Tibial nerve (tissue), 4 donors: ENCODE measurements at regions not wholly inside any gene's neighbourhood (a gene's known extent, or its start where the extent isn't known, plus 50 kb on each side); places are given as distances from the start of the nearest gene placed in this dataset.

Source experiments
- DNase-seq, 2 donors: peaks; one replicate each; pipeline ENCODE4 v3.0.0-alpha.2; 2019; ENCODE audit warnings: low spot score in 2 of 2
- H3K27ac ChIP-seq, 4 donors: fragments of 200-600 bp; sonication (generic) in 3 of 4; one replicate each; pipeline ENCODE4 v1.5.1; 2017 to 2019; ENCODE audit warnings: mild to moderate bottlenecking in 1 of 4
- H3K27me3 ChIP-seq, 2 donors: fragments of 200-600 bp; sonication (generic) in 1 of 2; one replicate each; pipeline versions ENCODE4 v1.5.1 to v1.6.0; 2017 to 2019
- H3K36me3 ChIP-seq, 3 donors: fragments of 200-600 bp; sonication (generic); one replicate each; pipeline ENCODE4 v1.5.1; 2018 to 2019
- H3K4me1 ChIP-seq, 4 donors: fragments of 200-600 bp; sonication (generic) in 3 of 4; one replicate each; pipeline ENCODE4 v1.5.1; 2017 to 2019
- H3K4me3 ChIP-seq, 4 donors: fragments of 200-600 bp; sonication (generic) in 3 of 4; one replicate each; pipeline ENCODE4 v1.5.1; 2017 to 2019; ENCODE audit warnings: mild to moderate bottlenecking in 1 of 4, moderate library complexity in 1 of 4
- H3K9me3 ChIP-seq, 4 donors: fragments of 200-600 bp; sonication (generic) in 3 of 4; one replicate each; pipeline ENCODE4 v1.5.1; 2017 to 2019
- EP300 ChIP-seq, 2 donors: sonication (generic); formaldehyde crosslinking; IDR thresholded peaks; one replicate each; pipeline ENCODE4 v1.6.1; 2017; ENCODE audit warnings: antibody characterized with exemption in 2 of 2, mild to moderate bottlenecking in 1 of 2
- POLR2A ChIP-seq, 2 donors: fragments of 450-650 bp; IDR thresholded peaks; one replicate each; pipeline ENCODE4 v1.6.1; 2017; ENCODE audit warnings: antibody characterized with exemption in 2 of 2, mild to moderate bottlenecking in 2 of 2, moderate library complexity in 2 of 2
- WGBS, 2 donors: methylation state at CpG; one replicate each; pipeline ENCODE4 v1.1.5; 2018; 5-methylcytosine and 5-hydroxymethylcytosine counted together
- TF ChIP-seq, protein P1 (sequence below), 5 experiments: fragments of 200-600 bp in 3 of 5; fragments of 450-650 bp in 2 of 5; sonication (generic) in 3 of 5; IDR thresholded peaks; one replicate each; pipeline ENCODE4 v1.5.1; 2016 to 2019; ENCODE audit warnings: antibody characterized with exemption in 5 of 5, mild to moderate bottlenecking in 3 of 5, moderate library complexity in 2 of 5

DNA sequence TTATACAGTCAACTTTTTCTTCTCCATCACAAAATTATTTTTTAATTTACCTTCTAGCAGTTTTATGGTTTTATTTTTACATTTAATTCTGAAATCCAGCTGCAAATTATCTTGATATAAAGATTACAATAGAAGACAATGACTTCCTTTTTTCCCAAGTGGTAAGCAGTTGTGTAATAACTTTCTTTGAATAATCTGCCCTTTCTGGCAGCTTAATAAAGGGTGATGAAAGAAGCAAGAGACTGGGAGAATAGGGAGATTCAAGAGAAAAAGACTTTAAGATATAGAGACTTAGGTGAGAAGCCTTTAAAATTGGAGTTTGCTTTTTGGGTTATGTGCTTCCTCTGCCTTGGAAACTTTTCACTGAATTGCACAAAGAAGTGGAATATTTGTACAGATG lies 100.4 kb upstream of the FREM1 start:
- H3K4me1 ChIP-seq, result peaks cover 0 to 5% (median 0%) of the 10 kb centered on the region in 4 donors
- no peak overlapping the region for H3K4me3 ChIP-seq
- no peaks in the 10 kb centered on the region for H3K9me3 ChIP-seq
- no peaks in the 10 kb centered on the region for H3K27me3 ChIP-seq
- H3K27ac ChIP-seq, result peak overlapping the region in 1 of 4 donors; percentile 42
- H3K36me3 ChIP-seq, result no peaks in the 10 kb centered on the region
- TF ChIP-seq POLR2A (IDR thresholded peaks at IDR 0.05), result no peak
- no peak for TF ChIP-seq EP300 (IDR thresholded peaks at IDR 0.05)
- TF ChIP-seq, protein P1, sequence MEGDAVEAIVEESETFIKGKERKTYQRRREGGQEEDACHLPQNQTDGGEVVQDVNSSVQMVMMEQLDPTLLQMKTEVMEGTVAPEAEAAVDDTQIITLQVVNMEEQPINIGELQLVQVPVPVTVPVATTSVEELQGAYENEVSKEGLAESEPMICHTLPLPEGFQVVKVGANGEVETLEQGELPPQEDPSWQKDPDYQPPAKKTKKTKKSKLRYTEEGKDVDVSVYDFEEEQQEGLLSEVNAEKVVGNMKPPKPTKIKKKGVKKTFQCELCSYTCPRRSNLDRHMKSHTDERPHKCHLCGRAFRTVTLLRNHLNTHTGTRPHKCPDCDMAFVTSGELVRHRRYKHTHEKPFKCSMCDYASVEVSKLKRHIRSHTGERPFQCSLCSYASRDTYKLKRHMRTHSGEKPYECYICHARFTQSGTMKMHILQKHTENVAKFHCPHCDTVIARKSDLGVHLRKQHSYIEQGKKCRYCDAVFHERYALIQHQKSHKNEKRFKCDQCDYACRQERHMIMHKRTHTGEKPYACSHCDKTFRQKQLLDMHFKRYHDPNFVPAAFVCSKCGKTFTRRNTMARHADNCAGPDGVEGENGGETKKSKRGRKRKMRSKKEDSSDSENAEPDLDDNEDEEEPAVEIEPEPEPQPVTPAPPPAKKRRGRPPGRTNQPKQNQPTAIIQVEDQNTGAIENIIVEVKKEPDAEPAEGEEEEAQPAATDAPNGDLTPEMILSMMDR (IDR thresholded peaks at IDR 0.05), result no peak
- DNase-seq, result no peak

DNA sequence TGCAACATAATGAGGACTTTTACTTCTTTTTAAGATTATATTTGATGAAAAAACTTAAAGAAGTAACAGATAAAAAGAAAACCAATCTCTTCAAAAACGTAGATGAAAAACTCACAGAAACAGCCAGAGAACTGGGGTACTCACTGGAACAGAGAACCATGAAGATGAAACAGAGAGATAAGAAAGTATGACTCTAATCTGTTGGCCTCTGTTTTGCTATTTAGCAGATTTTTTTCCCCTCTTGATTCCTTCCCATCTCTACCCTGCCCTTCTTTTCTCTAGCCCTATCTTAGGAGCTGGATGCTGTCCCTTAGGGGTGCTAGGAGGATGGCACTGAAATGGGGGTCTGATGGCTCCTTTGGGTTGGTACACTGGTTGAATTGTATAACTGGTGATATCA lies 97.5 kb upstream of the FREM1 start:
- Histone ChIP-seq H3K9me3 (no peaks in the 10 kb centered on the region), H3K27ac (no peak overlapping the region), H3K4me3 (no peak overlapping the region), H3K27me3 (no peaks in the 10 kb centered on the region), H3K4me1 (peaks cover 0 to 5% (median 0%) of the 10 kb centered on the region in 4 donors), H3K36me3 (no peaks in the 10 kb centered on the region)
- 53 to 60% methylated on average over 1 of the region's 1 CpG for WGBS, 2 donors
- DNase-seq, result no peak
- TF ChIP-seq, protein P1 (IDR thresholded peaks at IDR 0.05), result no peak
- TF ChIP-seq EP300 (IDR thresholded peaks at IDR 0.05), result no peak
- TF ChIP-seq POLR2A (IDR thresholded peaks at IDR 0.05), result no peak

DNA sequence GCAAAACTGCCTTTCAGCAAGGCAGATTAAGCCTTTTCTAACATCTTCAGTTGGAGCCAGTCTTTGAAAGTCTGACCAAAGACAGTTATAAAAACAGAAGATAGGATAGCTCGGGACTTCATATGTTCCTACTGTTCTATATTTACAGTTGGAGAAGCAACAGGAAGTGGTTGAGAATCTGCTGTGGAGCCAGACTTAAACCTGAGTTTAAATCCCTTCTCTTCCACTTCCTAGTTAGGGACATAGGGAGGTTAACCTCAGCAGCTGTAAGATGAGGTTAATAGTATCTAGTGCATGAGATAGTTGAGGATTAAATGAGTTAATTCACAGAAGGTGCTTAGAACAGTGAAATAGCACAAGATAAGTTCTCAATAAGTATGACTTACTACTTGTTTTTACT lies 84.5 kb upstream of the FREM1 start:
- no peak overlapping the region for H3K27ac ChIP-seq
- H3K36me3 ChIP-seq, result no peaks in the 10 kb centered on the region
- no peak for TF ChIP-seq POLR2A (IDR thresholded peaks at IDR 0.05)
- no peak for TF ChIP-seq EP300 (IDR thresholded peaks at IDR 0.05)
- TF ChIP-seq, protein P1 (IDR thresholded peaks at IDR 0.05), result no peak
- no peaks in the 10 kb centered on the region for H3K27me3 ChIP-seq
- no peak for DNase-seq
- peaks cover 0 to 16% (median 0%) of the 10 kb centered on the region in 4 donors for H3K4me1 ChIP-seq
- WGBS, 2 donors, result 43 to 51% methylated on average over 1 of the region's 1 CpG
- no peaks in the 10 kb centered on the region for H3K9me3 ChIP-seq
- no peak overlapping the region for H3K4me3 ChIP-seq

DNA sequence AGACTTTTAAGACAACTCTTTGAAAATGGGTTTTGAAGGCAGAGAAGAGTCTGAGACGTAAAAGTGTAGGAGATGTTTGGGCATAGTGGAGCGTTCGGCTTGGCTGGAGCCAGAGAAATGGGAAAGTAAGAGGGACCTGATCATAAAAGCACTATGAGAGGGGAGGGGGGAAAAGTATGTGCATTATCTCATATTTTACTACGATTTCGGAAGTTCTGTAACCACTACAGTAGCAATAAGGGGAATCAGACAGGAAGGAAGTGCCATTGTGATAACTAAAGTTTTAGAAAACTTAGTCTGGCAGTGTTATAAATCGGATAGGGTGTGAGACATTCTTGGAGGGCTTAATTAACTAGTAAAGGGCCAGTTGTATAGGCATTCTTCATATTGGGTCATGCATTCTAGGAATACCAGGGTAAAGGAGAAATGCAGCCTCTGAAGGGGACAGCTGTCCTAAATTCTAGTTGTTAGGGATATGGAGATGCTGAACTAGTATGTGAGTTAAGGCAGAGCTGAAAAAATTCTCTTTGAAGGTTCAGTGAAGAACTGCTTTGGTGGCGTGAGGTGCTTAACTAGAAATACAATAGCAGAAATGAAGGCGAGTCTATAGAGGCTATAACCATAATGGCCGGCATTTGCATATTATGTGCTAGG lies 83.8 kb upstream of the FREM1 start:
- 50 to 53% methylated on average over 9 of the region's 9 CpGs for WGBS, 2 donors
- no peaks in the 10 kb centered on the region for H3K36me3 ChIP-seq
- DNase-seq, result no peak
- H3K4me1 ChIP-seq, result peaks cover 0 to 16% (median 0%) of the 10 kb centered on the region in 4 donors
- no peaks in the 10 kb centered on the region for H3K27me3 ChIP-seq
- TF ChIP-seq POLR2A (IDR thresholded peaks at IDR 0.05) (no peak), EP300 (IDR thresholded peaks at IDR 0.05) (no peak)
- TF ChIP-seq, protein P1 (IDR thresholded peaks at IDR 0.05), result no peak
- peak overlapping the region; percentile 53 to 72 (median 63) for H3K4me3 ChIP-seq
- no peak overlapping the region for H3K27ac ChIP-seq
- H3K9me3 ChIP-seq, result no peaks in the 10 kb centered on the region

DNA sequence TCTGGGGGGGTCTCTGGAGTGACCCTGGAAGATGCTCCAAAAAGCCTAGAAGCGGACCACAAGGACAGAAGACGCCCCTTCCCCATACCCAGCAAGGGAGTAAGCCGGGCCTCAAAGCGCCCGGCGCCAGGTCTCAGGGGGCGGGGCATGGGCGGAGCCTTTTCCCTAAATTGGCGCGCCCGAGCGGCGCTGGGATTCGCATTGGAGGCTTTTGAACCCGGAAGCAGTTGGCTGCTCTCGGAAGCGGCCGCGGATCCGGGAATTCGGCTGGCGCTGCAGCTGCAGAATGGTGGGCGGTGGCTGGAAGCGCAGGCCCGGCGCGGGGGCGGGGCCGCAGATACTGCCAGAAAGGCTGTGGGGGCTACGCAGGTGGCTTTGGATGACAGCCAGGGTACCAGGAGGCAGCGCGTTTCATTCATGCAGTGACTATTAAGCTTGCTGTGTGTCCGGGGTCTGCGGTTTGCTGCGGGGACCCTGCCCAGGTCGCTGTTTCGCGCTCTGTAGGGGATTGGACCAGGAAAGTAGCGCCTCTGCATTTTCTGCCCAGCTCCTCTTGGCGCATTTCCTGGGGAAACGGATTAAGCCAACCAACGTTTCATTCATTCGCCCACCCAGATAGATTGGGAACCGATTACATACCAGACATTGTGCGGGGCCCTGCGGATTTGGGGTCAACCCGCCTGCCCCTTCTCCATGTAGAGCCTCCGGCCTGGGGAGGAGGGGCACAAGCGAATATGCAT lies 83.0 kb upstream of the FREM1 start:
- Histone ChIP-seq H3K27ac (peak overlapping the region in 3 of 4 donors; percentile 44 to 72 (median 50)), H3K36me3 (no peaks in the 10 kb centered on the region), H3K4me3 (peak overlapping the region; percentile 53 to 72 (median 63)), H3K4me1 (peaks cover 0 to 16% (median 0%) of the 10 kb centered on the region in 4 donors), H3K9me3 (no peaks in the 10 kb centered on the region), H3K27me3 (no peaks in the 10 kb centered on the region)
- peak; percentile 59 to 60 for DNase-seq
- TF ChIP-seq, protein P1 (IDR thresholded peaks at IDR 0.05), result peak in 1 of 5 experiments; percentile 14
- peak in 1 of 2 donors; percentile 10 for TF ChIP-seq POLR2A (IDR thresholded peaks at IDR 0.05)
- TF ChIP-seq EP300 (IDR thresholded peaks at IDR 0.05), result peak in 1 of 2 donors; percentile 55
- WGBS, 2 donors, result 3 to 15% methylated on average over 47 to 48 of the region's 49 CpGs
